Mesendoderm (in vitro differentiated cells): ENCODE measurements at regions not wholly inside any gene's neighbourhood (a gene's known extent, or its start where the extent isn't known, plus 50 kb on each side); places are given as distances from the start of the nearest gene placed in this dataset.

ENCODE experiments used
- DNase-seq: peaks from one replicate; pipeline ENCODE4 v3.0.0; 2013
- H2AK5ac ChIP-seq: 2 replicates; pipeline ENCODE4 v1.6.1; 2013; ENCODE audit warnings: low read length, inconsistent platforms
- H2BK120ac ChIP-seq: 2 replicates; pipeline ENCODE4 v1.6.1; 2013; ENCODE audit warnings: low read depth, mild to moderate bottlenecking, low read length, moderate library complexity, mixed read lengths
- H2BK15ac ChIP-seq: replicated peaks from 2 replicates; pipeline ENCODE4 v1.6.1; 2013; ENCODE audit warnings: low read depth, mild to moderate bottlenecking, moderate library complexity
- H2BK5ac ChIP-seq: 2 replicates; pipeline ENCODE4 v1.6.1; 2013; ENCODE audit warnings: low read length, inconsistent platforms
- H3K18ac ChIP-seq: 2 replicates; pipeline ENCODE4 v1.6.1; 2013; ENCODE audit warnings: mild to moderate bottlenecking, low read length, mixed read lengths
- H3K23ac ChIP-seq: one replicate; pipeline ENCODE4 v1.6.1; 2013; ENCODE audit warnings: low read length
- H3K27ac ChIP-seq: 2 replicates; pipeline ENCODE4 v1.5.1; 2013; ENCODE audit warnings: low read depth, mild to moderate bottlenecking, inconsistent platforms, low read length, moderate library complexity
- H3K27me3 ChIP-seq: 2 replicates; pipeline ENCODE4 v1.6.1; 2013; ENCODE audit warnings: low read length, control low read depth, mild to moderate bottlenecking, inconsistent platforms; ENCODE audit not compliant: insufficient read depth, poor library complexity
- H3K36me3 ChIP-seq: 2 replicates; pipeline ENCODE4 v1.6.1; 2013; ENCODE audit warnings: low read length, inconsistent platforms; ENCODE audit not compliant: control insufficient read depth, insufficient read depth
- H3K4ac ChIP-seq: one replicate; pipeline ENCODE4 v1.6.1; 2013; ENCODE audit warnings: low read depth, mild to moderate bottlenecking, low read length, moderate library complexity
- H3K4me1 ChIP-seq: 2 replicates; pipeline ENCODE4 v1.6.1; 2013; ENCODE audit warnings: low read depth, low read length, inconsistent platforms; ENCODE audit not compliant: control insufficient read depth
- H3K4me2 ChIP-seq: 2 replicates; pipeline ENCODE4 v1.6.1; 2013; ENCODE audit warnings: low read length
- H3K4me3 ChIP-seq: 2 replicates; pipeline ENCODE4 v1.5.1; 2013; ENCODE audit warnings: mild to moderate bottlenecking, low read length
- H3K56ac ChIP-seq: one replicate; pipeline ENCODE4 v1.6.1; 2013; ENCODE audit warnings: low read length
- H3K79me1 ChIP-seq: 2 replicates; pipeline ENCODE4 v1.6.1; 2013; ENCODE audit warnings: low read length, inconsistent platforms
- H3K79me2 ChIP-seq: 2 replicates; pipeline ENCODE4 v1.6.1; 2013; ENCODE audit warnings: mild to moderate bottlenecking, low read length; ENCODE audit not compliant: control insufficient read depth, insufficient read depth
- H3K9ac ChIP-seq: 2 replicates; pipeline ENCODE4 v1.6.1; 2013; ENCODE audit warnings: low read length, inconsistent platforms
- H4K5ac ChIP-seq: one replicate; pipeline ENCODE4 v1.6.1; 2013; ENCODE audit warnings: low read length
- H4K8ac ChIP-seq: one replicate; pipeline ENCODE4 v1.6.1; 2013; ENCODE audit warnings: low read depth, mild to moderate bottlenecking, control low read depth, low read length, moderate library complexity
- WGBS: extraction: QIAGEN DNeasy Blood & Tissue Kit; methylation state at CpG from one replicate; pipeline ENCODE4 v1.1.7; 2013; ENCODE audit warnings: low lambda C conversion rate, missing lambda C conversion rate; ENCODE audit not compliant: insufficient coverage; ENCODE audit errors: extremely low coverage; 5-methylcytosine and 5-hydroxymethylcytosine counted together

GRCh38 chr1:94339206-94339927 is 78.8 kb upstream of the ABCD3 start:
- Histone ChIP-seq H2AK5ac (peak overlapping the region; percentile 39), H3K4me2 (no peak overlapping the region), H3K4ac (no peak overlapping the region), H3K27ac (no peak overlapping the region), H4K8ac (no peak overlapping the region), H3K23ac (no peak overlapping the region), H2BK15ac (no peak overlapping the region), H3K36me3 (no peaks in the 10 kb centered on the region), H3K79me2 (no peaks in the 10 kb centered on the region), H2BK120ac (no peak overlapping the region), H3K56ac (peak overlapping the region; percentile 64), H3K4me3 (no peak overlapping the region), H4K5ac (no peak overlapping the region), H3K9ac (no peak overlapping the region), H3K27me3 (no peaks in the 10 kb centered on the region), H3K18ac (no peak overlapping the region), H2BK5ac (no peak overlapping the region), H3K4me1 (peaks cover 12% of the 10 kb centered on the region), H3K79me1 (no peaks in the 10 kb centered on the region)
- peak; percentile 24 for DNase-seq
- WGBS: no CpG with 5 or more reads among the region's 8 CpGs

- H3K9ac ChIP-seq: no peak overlapping the region
- no peaks in the 10 kb centered on the region for H3K36me3 ChIP-seq
- no peak overlapping the region for H3K23ac ChIP-seq
- no peaks in the 10 kb centered on the region for H3K79me1 ChIP-seq
- H3K56ac ChIP-seq: no peak overlapping the region
- H3K4ac ChIP-seq: no peak overlapping the region
- H3K4me3 ChIP-seq: no peak overlapping the region
- no peak overlapping the region for H2BK5ac ChIP-seq
- H3K27me3 ChIP-seq: no peaks in the 10 kb centered on the region
- no peak for DNase-seq
- H2BK120ac ChIP-seq: no peak overlapping the region
- no peak overlapping the region for H2AK5ac ChIP-seq
- H3K18ac ChIP-seq: no peak overlapping the region
- no peak overlapping the region for H4K8ac ChIP-seq
- no CpG with 5 or more reads among the region's 4 CpGs for WGBS
- no peak overlapping the region for H2BK15ac ChIP-seq
- H3K79me2 ChIP-seq: no peaks in the 10 kb centered on the region
- no peak overlapping the region for H3K4me2 ChIP-seq
- no peak overlapping the region for H3K27ac ChIP-seq
- peaks cover 3% of the 10 kb centered on the region for H3K4me1 ChIP-seq
- no peak overlapping the region for H4K5ac ChIP-seq
These were observed 81.2 kb upstream of the ABCD3 start for GRCh38 chr1:94336991-94337390.

DNA sequence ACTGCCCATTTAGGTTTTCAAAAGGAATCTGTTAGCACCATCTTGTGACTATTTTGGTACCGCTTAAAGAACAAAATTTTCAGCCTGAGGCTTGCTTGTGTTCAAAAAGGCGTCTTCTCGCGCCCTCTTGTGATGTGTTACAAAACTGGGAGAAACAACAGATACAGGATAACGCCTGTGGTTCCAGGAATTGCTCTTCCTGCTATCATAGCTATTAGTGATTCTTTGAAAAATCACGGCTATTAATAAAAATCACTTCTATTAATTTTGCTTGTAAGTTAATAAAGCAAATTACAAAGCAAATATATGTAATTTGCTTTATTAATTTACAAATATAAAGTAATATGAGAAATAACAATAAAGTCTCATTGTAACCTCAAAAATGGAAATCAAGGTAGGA is 82.2 kb upstream of the ABCD3 start:
- Histone ChIP-seq H4K5ac (no peak overlapping the region), H3K4ac (no peak overlapping the region), H3K79me2 (no peaks in the 10 kb centered on the region), H3K27ac (no peak overlapping the region), H2BK5ac (no peak overlapping the region), H3K23ac (no peak overlapping the region), H2BK15ac (no peak overlapping the region), H2AK5ac (no peak overlapping the region), H3K18ac (no peak overlapping the region), H2BK120ac (no peak overlapping the region), H3K4me2 (no peak overlapping the region), H3K27me3 (no peaks in the 10 kb centered on the region), H3K4me1 (peaks cover 2% of the 10 kb centered on the region), H3K36me3 (no peaks in the 10 kb centered on the region), H3K56ac (no peak overlapping the region), H3K79me1 (no peaks in the 10 kb centered on the region), H3K9ac (no peak overlapping the region), H4K8ac (no peak overlapping the region), H3K4me3 (no peak overlapping the region)
- WGBS: no CpG with 5 or more reads among the region's 6 CpGs
- peak; percentile 93 for DNase-seq

- Histone ChIP-seq H3K4ac (no peak overlapping the region), H3K27ac (no peak overlapping the region), H4K8ac (no peak overlapping the region), H2BK120ac (no peak overlapping the region), H3K9ac (no peak overlapping the region), H2BK5ac (no peak overlapping the region), H3K4me1 (peaks cover 2% of the 10 kb centered on the region), H3K4me2 (no peak overlapping the region), H4K5ac (no peak overlapping the region), H3K79me2 (no peaks in the 10 kb centered on the region), H2AK5ac (no peak overlapping the region), H3K18ac (no peak overlapping the region), H3K23ac (no peak overlapping the region), H3K56ac (no peak overlapping the region), H2BK15ac (no peak overlapping the region), H3K27me3 (no peaks in the 10 kb centered on the region), H3K4me3 (no peak overlapping the region), H3K36me3 (no peaks in the 10 kb centered on the region), H3K79me1 (no peaks in the 10 kb centered on the region)
- DNase-seq: no peak
- WGBS: no CpG with 5 or more reads among the region's 2 CpGs
These were observed 82.7 kb upstream of the ABCD3 start for GRCh38 chr1:94335447-94335846.

- H4K8ac ChIP-seq: no peak overlapping the region
- no peaks in the 10 kb centered on the region for H3K79me2 ChIP-seq
- no peak overlapping the region for H4K5ac ChIP-seq
- H3K4me1 ChIP-seq: peaks cover 2% of the 10 kb centered on the region
- no peak overlapping the region for H3K23ac ChIP-seq
- no peak overlapping the region for H3K27ac ChIP-seq
- DNase-seq: no peak
- no peaks in the 10 kb centered on the region for H3K36me3 ChIP-seq
- H3K56ac ChIP-seq: no peak overlapping the region
- no peaks in the 10 kb centered on the region for H3K79me1 ChIP-seq
- no peak overlapping the region for H3K18ac ChIP-seq
- H2BK15ac ChIP-seq: peak overlapping the region; percentile 25
- no peak overlapping the region for H2BK5ac ChIP-seq
- no peak overlapping the region for H2BK120ac ChIP-seq
- no peak overlapping the region for H3K4me3 ChIP-seq
- H3K4ac ChIP-seq: no peak overlapping the region
- no CpG with 5 or more reads among the region's 2 CpGs for WGBS
- no peaks in the 10 kb centered on the region for H3K27me3 ChIP-seq
- H3K4me2 ChIP-seq: no peak overlapping the region
- H2AK5ac ChIP-seq: no peak overlapping the region
- H3K9ac ChIP-seq: no peak overlapping the region
These were observed 83.4 kb upstream of the ABCD3 start for GRCh38 chr1:94334764-94335163.

DNA sequence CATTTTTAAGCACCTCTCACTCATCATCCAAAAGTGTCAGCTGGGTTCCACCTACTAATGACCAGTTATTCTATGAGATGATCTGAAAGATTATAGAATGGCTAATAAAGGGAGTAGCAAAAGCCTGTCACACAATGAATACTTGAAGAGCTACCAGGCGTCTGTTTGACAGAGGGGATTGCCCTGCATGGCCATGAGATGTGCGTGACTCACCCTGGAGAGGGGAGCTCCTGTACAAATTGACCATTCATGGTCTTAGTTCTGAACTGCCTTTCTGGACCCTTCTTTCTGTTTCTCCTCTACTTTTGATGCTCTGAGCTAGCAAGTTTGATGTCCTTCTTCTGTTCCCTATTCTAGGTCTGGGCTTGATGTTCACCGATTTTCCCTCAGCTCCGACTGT is 85.2 kb upstream of the ABCD3 start:
- no peak overlapping the region for H3K4me2 ChIP-seq
- no peak overlapping the region for H2BK15ac ChIP-seq
- no peak overlapping the region for H3K18ac ChIP-seq
- H3K9ac ChIP-seq: no peak overlapping the region
- no peak overlapping the region for H3K4me3 ChIP-seq
- H3K56ac ChIP-seq: no peak overlapping the region
- H3K4me1 ChIP-seq: no peaks in the 10 kb centered on the region
- H4K8ac ChIP-seq: no peak overlapping the region
- H3K4ac ChIP-seq: no peak overlapping the region
- H3K27me3 ChIP-seq: no peaks in the 10 kb centered on the region
- WGBS: no CpG with 5 or more reads among the region's 4 CpGs
- DNase-seq: no peak
- H2AK5ac ChIP-seq: no peak overlapping the region
- H3K79me1 ChIP-seq: no peaks in the 10 kb centered on the region
- H2BK120ac ChIP-seq: no peak overlapping the region
- no peak overlapping the region for H3K23ac ChIP-seq
- no peak overlapping the region for H3K27ac ChIP-seq
- no peak overlapping the region for H2BK5ac ChIP-seq
- H4K5ac ChIP-seq: no peak overlapping the region
- H3K36me3 ChIP-seq: no peaks in the 10 kb centered on the region
- H3K79me2 ChIP-seq: no peaks in the 10 kb centered on the region
